Chondrocyte (in vitro differentiated cells): ENCODE measurements at regions not wholly inside any gene's neighbourhood (a gene's known extent, or its start where the extent isn't known, plus 50 kb on each side); places are given as distances from the start of the nearest gene placed in this dataset.
A peak's percentile ranks its signal among the peaks of the same experiment; 100 is the strongest.

Source experiments
- DNase-seq: peaks from one replicate; pipeline ENCODE4 v3.0.0; 2021; ENCODE audit warnings: mixed read lengths, low spot score
- H3K27ac Mint-ChIP-seq: one replicate; pipeline ENCODE4 v1.8.0; 2021; ENCODE audit warnings: mild to moderate bottlenecking, moderate library complexity, mixed read lengths; ENCODE audit not compliant: unreplicated experiment
- H3K27me3 Mint-ChIP-seq: 2 replicates; pipeline ENCODE4 v1.8.0; 2021; ENCODE audit warnings: low read depth, mixed read lengths
- H3K36me3 Mint-ChIP-seq: 2 replicates; pipeline ENCODE4 v1.8.0; 2021; ENCODE audit warnings: low read depth, mixed read lengths
- H3K4me1 Mint-ChIP-seq: 2 replicates; pipeline ENCODE4 v1.8.0; 2021; ENCODE audit warnings: low read depth, mild to moderate bottlenecking, mixed read lengths
- H3K4me3 Mint-ChIP-seq: one replicate; pipeline ENCODE4 v1.8.0; 2021; ENCODE audit warnings: mild to moderate bottlenecking, moderate library complexity, mixed read lengths; ENCODE audit not compliant: unreplicated experiment
- H3K9me3 Mint-ChIP-seq: 2 replicates; pipeline ENCODE4 v1.8.0; 2021; ENCODE audit warnings: low read depth, mixed read lengths
- TF ChIP-seq, protein P1 (sequence below): fragments of 200-600 bp; sonication (generic); IDR thresholded peaks from 2 replicates; pipeline ENCODE4 v1.5.0; 2021; ENCODE audit warnings: antibody characterized with exemption, mild to moderate bottlenecking, moderate library complexity

DNA sequence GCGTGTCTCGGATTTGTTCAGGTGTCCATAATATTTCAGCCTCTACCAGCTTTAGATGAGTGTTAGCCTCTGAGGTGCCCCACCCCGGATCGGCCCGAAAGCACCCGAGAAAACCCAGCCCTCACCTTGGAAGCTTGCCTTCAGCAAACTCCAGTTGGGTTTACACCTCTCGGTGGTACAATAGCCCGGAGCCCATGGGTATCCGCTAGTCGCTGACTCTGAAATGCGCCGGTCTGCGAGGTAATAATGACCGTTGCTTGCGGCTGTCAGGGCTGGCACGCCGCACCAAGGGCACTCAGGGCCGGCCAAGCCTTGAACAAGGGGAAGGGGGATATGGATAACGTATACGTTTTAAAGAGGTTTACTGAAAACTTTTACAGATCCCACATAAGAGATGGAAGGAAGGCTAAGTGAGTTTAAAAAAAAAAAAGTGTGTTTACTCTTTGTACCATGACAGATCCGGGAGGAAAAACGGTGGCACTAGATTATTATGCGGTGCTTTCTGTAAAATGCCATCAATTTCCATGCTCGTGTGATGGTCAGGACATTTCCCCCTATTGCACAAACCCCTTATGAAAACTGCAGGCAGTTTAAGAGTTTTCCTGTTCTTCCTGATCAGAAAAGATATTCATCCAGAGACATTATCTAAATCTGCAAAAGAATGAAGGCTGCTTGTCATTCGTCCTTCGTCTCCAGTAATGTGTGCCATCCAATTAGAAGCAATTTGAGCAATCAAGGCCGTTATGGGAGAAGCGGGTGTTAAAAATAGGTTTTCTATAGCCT is 124.2 kb downstream of the TMEM161B start:
- H3K4me3 Mint-ChIP-seq: no peak overlapping the region

DNA sequence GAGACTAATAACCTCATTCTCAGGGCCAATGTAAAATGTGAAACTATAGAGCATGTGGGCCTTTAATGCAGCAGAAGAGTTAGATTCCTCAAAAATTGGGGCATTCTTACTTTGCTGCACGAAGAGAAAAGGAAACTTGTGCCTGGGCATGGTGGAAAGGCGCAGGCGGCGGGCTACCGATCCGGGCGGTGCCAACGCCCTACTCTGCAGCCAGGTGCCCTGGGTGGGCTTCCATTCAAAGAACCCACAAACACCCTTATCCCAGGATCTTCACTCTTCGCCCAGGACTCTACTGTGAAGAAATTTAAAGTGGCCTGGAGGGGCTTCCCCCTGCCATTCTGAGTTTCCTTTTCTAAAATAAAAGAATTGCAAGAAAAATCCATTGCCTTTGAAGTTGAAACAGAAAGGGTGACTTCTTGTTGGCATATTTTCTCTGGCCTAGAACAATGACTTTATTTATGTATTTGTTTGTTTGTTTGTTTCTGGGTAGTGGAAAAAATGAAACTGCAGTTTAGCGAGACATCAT is 124.9 kb downstream of the TMEM161B start:
- no peak for DNase-seq
- no peaks in the 10 kb centered on the region for H3K9me3 Mint-ChIP-seq
- no peak overlapping the region for H3K4me3 Mint-ChIP-seq
- H3K4me1 Mint-ChIP-seq: peaks cover 4% of the 10 kb centered on the region
- TF ChIP-seq, protein P1, sequence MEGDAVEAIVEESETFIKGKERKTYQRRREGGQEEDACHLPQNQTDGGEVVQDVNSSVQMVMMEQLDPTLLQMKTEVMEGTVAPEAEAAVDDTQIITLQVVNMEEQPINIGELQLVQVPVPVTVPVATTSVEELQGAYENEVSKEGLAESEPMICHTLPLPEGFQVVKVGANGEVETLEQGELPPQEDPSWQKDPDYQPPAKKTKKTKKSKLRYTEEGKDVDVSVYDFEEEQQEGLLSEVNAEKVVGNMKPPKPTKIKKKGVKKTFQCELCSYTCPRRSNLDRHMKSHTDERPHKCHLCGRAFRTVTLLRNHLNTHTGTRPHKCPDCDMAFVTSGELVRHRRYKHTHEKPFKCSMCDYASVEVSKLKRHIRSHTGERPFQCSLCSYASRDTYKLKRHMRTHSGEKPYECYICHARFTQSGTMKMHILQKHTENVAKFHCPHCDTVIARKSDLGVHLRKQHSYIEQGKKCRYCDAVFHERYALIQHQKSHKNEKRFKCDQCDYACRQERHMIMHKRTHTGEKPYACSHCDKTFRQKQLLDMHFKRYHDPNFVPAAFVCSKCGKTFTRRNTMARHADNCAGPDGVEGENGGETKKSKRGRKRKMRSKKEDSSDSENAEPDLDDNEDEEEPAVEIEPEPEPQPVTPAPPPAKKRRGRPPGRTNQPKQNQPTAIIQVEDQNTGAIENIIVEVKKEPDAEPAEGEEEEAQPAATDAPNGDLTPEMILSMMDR: no peak
- H3K27ac Mint-ChIP-seq: no peak overlapping the region
- H3K36me3 Mint-ChIP-seq: no peaks in the 10 kb centered on the region
- H3K27me3 Mint-ChIP-seq: peaks cover 35% of the 10 kb centered on the region

More for the DNA sequence above, 124.2 kb downstream of the TMEM161B start:
- DNase-seq: no peak
- Mint-ChIP-seq H3K27me3 (peaks cover 37% of the 10 kb centered on the region), H3K27ac (no peak overlapping the region), H3K4me1 (peaks cover 4% of the 10 kb centered on the region), H3K9me3 (no peaks in the 10 kb centered on the region), H3K36me3 (no peaks in the 10 kb centered on the region)
- TF ChIP-seq, protein P1: no peak

DNA sequence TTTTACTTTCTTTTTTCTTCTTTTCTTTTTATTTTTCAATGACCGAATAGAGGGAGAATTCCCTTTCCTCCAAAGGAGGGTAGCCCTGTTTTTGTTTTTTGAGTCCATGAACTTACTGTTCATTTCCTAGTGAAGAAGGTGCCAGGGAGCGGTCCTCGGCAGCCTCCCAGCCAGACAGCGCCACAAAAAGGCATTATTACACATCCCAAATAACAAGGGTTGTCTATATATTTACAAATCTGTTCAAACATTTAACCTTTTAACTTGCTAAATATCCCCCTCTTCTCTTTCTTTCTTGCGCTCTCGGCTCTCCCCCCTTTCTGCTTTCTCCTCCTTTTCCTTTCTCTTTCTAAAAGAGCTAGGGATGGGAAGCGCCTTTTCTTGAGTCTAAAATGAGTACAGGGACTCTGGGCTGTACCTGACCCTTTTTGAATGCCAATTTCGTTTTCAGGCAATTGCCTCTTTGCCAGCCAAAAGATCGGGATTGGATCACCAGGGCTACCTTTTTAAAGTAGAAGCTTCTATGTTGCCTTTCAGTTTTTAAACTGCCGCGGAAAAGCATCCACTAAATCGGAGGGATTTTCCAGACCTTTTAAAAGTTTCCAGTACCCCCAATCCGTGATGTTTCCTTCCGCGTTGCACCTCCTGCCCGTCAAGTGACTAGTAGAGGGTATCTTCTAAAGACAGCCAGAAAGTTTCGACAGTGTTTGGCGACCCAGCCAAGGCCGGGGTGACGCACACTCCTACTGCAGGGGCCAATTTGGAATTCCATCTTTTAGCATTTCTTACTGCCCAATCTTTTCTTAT is 125.6 kb downstream of the TMEM161B start:
- TF ChIP-seq, protein P1: no peak
- Mint-ChIP-seq H3K4me1 (peaks cover 4% of the 10 kb centered on the region), H3K4me3 (no peak overlapping the region), H3K27ac (no peak overlapping the region), H3K9me3 (no peaks in the 10 kb centered on the region), H3K27me3 (peaks cover 33% of the 10 kb centered on the region), H3K36me3 (no peaks in the 10 kb centered on the region)
- DNase-seq: no peak

DNA sequence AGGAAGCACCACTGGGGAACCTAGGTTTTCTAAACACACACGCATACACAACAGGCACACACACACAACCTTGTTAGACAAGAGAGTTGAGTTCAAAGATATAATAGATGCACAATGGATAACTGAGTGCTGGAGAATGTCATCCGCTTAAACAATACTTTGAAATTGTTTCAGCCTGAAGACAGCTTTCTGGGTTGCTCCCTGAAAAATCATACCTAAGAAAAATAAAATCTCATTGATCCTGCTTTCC is 126.1 kb downstream of the TMEM161B start:
- H3K27me3 Mint-ChIP-seq: peaks cover 33% of the 10 kb centered on the region
- TF ChIP-seq, protein P1: no peak
- DNase-seq: no peak
- peaks cover 4% of the 10 kb centered on the region for H3K4me1 Mint-ChIP-seq
- no peaks in the 10 kb centered on the region for H3K36me3 Mint-ChIP-seq
- H3K4me3 Mint-ChIP-seq: no peak overlapping the region
- H3K9me3 Mint-ChIP-seq: no peaks in the 10 kb centered on the region
- no peak overlapping the region for H3K27ac Mint-ChIP-seq

- TF ChIP-seq, protein P1: peak; percentile 85
- Mint-ChIP-seq H3K4me3 (no peak overlapping the region), H3K27me3 (peaks cover 34% of the 10 kb centered on the region), H3K4me1 (peaks cover 4% of the 10 kb centered on the region), H3K36me3 (no peaks in the 10 kb centered on the region), H3K27ac (no peak overlapping the region), H3K9me3 (no peaks in the 10 kb centered on the region)
- DNase-seq: peak; percentile 95
Observed at GRCh38 chr5:88140856-88141752, 127.5 kb downstream of the TMEM161B start.
